ENCODE measurements at regions not wholly inside any gene's neighbourhood (a gene's known extent, or its start where the extent isn't known, plus 50 kb on each side); places are given as distances from the start of the nearest gene placed in this dataset.

DNA sequence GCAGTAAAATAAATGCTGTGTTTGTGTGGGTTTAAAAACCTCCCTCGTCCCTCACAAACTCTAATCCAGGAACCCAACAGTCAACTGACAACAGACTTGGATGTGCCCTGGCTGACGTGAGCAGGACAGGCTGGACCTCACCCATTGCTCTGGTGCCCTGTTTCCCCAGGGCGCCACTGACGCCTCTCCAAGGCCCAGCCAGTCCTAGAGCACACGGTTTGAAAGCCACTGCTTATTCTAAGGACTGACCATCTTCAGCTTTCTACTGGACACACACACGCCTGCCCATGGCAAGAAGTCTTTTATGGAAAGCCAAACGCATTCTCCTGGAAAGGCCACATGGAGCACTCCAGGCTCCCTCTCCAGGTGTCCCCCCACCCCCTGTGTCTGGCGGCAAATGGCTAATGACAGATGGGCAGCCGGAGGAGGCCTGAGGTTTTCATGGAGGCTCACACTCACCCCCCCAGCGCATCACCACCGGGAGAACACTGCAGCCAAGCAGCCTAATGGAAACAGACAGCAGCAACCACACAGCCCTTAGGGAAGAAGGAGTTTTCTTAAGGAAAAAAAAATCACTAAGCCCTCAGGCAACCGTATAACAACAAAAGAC, 319.2 kb downstream of the SOX9 start:
- in situ Hi-C loops (cut with HindIII; ENCODE audit: low sequenced_read_pairs): no loop called here

DNA sequence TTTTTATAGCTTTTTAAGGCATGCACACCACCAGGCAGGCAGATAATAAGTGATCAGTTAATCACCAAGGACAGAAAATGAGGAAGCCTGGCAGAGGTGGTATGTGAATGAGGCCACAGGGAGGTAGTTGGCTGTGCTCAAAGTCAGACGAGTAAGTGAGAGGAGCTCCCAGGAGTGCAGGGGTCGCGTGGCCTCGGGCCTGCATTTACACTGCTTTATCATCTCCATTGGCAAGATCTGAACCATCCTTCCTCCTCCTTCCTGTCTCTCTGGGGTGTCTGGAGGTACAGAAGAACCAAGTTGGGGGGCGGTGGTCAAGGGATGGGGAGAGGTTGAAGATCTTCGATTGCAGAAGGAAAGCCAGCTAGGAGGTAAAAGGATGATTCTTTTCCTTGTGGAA, 320.1 kb downstream of the SOX9 start:
- in situ Hi-C loops (cut with HindIII; ENCODE audit: low sequenced_read_pairs): no loop called here

DNA sequence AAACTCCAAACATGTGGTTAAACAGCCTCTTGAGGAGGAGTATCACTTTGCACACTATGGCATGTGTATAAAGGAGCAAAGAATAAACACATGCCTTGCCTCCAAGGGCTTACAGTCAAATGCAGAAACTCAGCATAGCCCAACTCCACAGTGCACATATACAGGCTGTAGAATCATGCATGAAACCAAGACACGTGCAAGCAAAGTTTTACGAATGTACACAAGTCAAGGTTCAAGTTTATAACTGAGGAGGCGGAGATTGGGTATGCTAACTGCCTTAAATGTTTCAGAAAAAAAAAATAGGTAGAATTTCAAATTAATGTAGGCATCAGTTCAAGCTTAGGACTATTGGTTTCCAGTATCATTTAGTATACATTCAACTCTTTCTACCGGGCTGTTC, 321.1 kb downstream of the SOX9 start:
- in situ Hi-C loops (cut with HindIII; ENCODE audit: low sequenced_read_pairs): no loop called here

- in situ Hi-C loops (cut with HindIII; ENCODE audit: low sequenced_read_pairs): no loop called here
Observed at GRCh38 chr17:72444517-72445054, 323.8 kb downstream of the SOX9 start.

DNA sequence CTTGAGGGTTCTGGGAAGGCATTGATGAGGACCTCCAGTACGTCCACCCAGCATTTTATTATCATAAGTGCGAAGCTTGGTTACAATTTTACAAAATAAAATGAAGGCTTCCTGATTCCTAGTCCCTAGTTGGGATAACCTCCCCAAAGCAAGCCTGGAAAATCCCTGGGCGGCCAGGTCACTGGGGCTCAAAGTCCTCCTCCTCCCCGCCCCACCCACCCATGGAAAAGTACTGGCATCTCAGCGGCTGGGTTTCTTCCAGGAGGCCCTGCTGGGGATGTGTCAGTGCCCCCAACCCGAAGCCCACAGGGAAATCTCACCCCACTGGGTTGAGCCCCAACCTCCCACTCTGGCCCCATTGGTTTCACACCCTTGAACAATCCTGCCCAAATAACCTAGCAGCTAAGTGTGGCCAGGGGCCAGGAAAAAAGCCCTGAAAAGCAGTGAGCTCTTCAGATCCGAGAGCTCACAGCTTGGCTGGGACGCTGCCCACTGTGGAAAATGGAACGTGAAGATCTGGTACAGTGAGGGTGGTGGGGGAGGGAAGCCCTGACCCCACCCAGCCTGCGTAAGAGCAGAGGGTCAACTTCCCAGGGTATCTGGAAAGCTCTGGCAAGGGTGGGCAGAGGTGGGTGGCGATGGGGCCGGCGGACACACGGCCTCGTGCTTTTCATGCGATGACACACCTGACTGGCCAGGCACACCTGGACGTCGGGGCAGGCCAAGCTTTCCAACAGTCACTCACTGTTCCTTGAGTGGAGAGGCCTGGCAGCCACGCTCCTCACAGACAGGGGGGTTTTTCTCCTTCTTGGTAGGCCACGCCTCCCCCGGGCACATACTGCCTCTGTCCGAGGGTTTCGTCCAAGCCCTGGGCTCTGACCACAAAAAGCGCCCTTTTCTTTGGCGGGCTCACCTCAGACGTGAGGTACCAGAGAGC, 324.5 kb downstream of the SOX9 start:
- in situ Hi-C loops (cut with HindIII; ENCODE audit: low sequenced_read_pairs): no loop called here

GRCh38 chr17:72446118-72446517, 325.3 kb downstream of the SOX9 start:
- in situ Hi-C loops (cut with HindIII; ENCODE audit: low sequenced_read_pairs): no loop called here

GRCh38 chr17:72446525-72447250, 325.9 kb downstream of the SOX9 start:
- in situ Hi-C loops (cut with HindIII; ENCODE audit: low sequenced_read_pairs): no loop called here

GRCh38 chr17:72447251-72447640, 326.4 kb downstream of the SOX9 start:
- in situ Hi-C loops (cut with HindIII; ENCODE audit: low sequenced_read_pairs): no loop called here

DNA sequence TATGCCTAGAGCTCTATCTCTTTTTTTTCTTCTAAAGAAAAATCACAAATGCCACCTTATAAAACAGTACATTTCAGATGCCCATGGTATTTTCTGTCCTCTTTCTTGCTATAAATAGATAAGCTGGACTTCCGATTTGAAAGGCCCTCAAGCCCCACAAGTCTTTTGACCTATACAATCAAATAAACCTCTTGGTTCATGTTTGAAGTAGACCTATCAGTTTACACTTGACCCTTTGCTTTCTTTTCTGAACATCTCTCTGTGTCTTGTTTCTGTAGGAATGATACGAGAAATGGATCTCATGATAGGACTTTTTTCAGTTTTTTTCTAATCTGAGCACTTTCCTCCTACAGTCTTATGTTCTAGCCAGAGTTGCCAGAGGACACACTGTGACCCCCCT, 327.2 kb downstream of the SOX9 start:
- in situ Hi-C loops (cut with HindIII; ENCODE audit: low sequenced_read_pairs): no loop called here

DNA sequence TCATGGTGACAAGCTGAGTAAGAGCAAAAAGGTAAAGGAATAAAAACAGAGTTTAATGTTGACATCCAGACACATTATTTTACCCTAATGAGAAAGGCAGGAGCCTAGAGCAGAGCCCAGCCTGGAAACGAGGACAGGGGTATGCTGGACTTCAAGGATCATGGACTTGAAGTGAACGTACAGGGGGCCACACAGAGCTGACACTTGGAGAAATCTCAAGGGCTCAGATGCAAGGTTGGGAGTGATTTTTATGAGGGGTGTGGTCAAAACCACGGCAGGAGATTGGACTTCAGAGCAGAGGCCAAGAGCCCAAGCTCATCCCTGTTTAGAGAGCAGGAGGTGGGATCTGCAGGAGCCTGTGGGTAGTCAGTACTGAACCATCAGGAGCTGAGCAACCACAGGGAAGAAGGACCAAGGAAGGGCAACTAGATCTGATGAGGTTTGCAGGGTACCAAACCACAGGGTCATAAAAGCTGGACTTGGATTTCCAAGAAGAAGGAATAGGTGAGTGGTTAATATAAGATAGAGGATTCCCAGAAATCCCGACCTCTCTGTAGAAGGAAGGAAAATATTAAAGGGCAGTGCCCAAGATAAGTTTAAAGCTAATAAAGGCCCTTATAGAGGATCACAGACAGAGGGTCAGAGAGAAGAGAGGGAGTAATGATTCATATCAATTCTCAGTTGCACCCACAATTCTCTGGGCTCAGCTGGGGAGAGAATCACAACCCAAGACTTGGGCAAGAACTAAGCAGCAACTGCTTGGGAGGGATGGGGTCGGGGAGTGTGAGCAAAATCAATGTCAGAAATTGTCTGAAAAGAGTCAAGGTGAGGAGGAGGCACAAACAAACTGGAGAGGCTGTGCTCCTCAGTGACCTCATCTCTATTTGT, 331.7 kb downstream of the SOX9 start:
- in situ Hi-C loops (cut with HindIII; ENCODE audit: low sequenced_read_pairs): no loop called here

GRCh38 chr17:72454342-72454741, 333.5 kb downstream of the SOX9 start:
- in situ Hi-C loops (cut with HindIII; ENCODE audit: low sequenced_read_pairs): no loop called here

- in situ Hi-C loops (cut with HindIII; ENCODE audit: low sequenced_read_pairs): no loop called here
Observed at GRCh38 chr17:72455562-72455961, 334.7 kb downstream of the SOX9 start.

DNA sequence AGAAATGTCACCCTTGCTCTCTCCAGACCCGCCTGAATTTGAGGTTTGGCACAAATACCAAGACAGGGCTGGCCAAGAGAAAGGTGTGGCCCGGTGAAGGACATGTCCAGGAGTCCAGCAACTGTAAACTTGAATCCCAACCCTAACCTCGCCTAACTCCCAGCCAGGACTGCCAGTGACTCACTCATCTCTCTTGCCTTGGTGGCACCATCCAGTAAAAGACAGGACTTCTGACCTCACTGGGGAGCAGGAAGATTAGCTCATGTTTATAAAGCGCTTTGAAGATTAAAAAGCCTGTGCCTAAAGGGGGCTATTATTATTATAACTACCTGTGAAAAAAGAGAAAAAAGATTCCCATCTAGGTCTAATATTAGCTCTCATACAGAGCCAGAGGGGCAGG, 335.3 kb downstream of the SOX9 start:
- in situ Hi-C loops (cut with HindIII; ENCODE audit: low sequenced_read_pairs): no loop called here

DNA sequence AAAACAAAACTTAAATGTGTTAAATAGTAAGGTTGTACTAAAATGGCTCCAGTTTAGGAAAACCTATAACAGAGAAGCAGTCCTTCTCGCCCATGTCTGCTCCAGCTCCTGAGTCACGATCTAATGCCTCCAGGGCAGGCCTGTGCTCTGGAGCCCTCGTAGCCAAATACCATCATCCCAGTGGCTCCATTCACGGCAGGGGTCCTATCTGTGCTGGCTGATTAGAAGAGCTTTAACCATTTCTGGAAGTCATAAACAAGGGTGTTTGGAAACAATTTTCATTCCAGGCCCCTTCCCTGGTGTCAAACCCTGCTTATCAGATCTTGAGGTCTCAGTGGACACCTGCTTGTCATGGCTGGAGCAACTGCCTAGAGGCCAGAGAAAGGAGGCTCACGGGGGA, 336.9 kb downstream of the SOX9 start:
- in situ Hi-C loops (cut with HindIII; ENCODE audit: low sequenced_read_pairs): no loop called here

- in situ Hi-C loops (cut with HindIII; ENCODE audit: low sequenced_read_pairs): no loop called here
Observed at GRCh38 chr17:72458301-72458700, 337.5 kb downstream of the SOX9 start.

- in situ Hi-C loops (cut with HindIII; ENCODE audit: low sequenced_read_pairs): loop anchor here (5.0 kb wide), 1 partner anchor 48 kb away; no protein-coding TSS in a partner anchor
Observed at GRCh38 chr17:72460711-72461110, 339.9 kb downstream of the SOX9 start.

DNA sequence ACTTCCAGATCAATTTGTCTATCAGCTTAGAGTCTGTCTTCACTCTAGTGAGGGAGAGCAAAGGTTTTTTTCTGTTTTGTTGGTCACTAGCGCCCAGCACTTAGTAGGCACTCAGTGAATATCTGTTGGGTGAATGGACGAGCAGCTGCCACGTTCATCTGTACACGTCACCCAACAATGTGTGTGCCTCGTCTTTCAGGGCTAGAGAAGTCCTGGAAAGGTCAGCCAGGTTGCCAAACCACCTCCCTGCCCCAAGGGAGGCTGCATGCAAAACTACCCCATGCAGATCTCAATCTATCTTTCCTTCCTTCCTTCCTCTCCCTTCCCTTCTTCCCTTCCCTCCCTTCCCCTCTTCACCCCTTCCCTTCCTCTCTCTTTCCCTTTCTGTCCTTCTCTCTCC, 340.9 kb downstream of the SOX9 start:
- in situ Hi-C loops (cut with HindIII; ENCODE audit: low sequenced_read_pairs): loop anchor here (5.0 kb wide), 1 partner anchor 49 kb away; no protein-coding TSS in a partner anchor

DNA sequence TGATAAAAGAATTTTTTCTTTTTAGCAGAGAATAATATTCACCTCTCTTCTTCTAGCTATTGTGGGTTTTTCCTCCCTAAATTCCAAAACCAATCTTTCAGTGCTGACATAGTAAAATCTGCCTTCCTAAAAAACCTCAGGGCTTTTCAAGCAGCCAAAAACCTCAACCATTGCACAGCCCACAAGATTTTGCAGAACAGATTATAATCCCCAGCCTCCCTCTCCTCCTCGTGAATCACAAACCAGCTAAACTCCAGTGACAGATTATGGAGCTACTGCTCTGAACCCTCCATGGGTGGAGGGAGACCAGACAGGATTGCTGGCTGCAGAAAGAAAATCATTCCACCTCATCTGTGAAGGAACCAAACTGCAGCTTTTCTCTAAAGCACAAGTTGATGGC, 341.6 kb downstream of the SOX9 start:
- in situ Hi-C loops (cut with HindIII; ENCODE audit: low sequenced_read_pairs): loop anchor here (5.0 kb wide), 1 partner anchor 50 kb away; no protein-coding TSS in a partner anchor

- in situ Hi-C loops (cut with HindIII; ENCODE audit: low sequenced_read_pairs): loop anchor here (5.0 kb wide), 1 partner anchor 51 kb away; no protein-coding TSS in a partner anchor
Observed at GRCh38 chr17:72462814-72463213, 342.0 kb downstream of the SOX9 start.

Measured in endothelial cell of hepatic sinusoid (primary cell).